ENCODE measurements at regions not wholly inside any gene's neighbourhood (a gene's known extent, or its start where the extent isn't known, plus 50 kb on each side); places are given as distances from the start of the nearest gene placed in this dataset.

- TF ChIP-seq SPI1 (IDR thresholded peaks at IDR 0.05; ENCODE audit: low read depth, low read length) (no peak), TAF1 (IDR thresholded peaks at IDR 0.05; ENCODE audit: low read depth, low read length) (no peak), POLR2A (IDR thresholded peaks at IDR 0.05; ENCODE audit: low read depth, low read length) (no peak), POU2F2 (IDR thresholded peaks at IDR 0.05; ENCODE audit: low read depth, low read length) (no peak), POLR2AphosphoS5 (IDR thresholded peaks at IDR 0.05; ENCODE audit: low read depth, low read length) (no peak), PAX5 (IDR thresholded peaks at IDR 0.05; ENCODE audit: insufficient read depth, low read length, severe bottlenecking) (no peak)
- FAIRE-seq: no peak
- DNase-seq (ENCODE audit: insufficient read length, low spot score): no peak
Observed at GRCh38 chr6:122130518-122130917, 268.9 kb upstream of the HSF2 start.

GRCh38 chr6:122136386-122136785 lies 263.1 kb upstream of the HSF2 start:
- TF ChIP-seq PAX5 (IDR thresholded peaks at IDR 0.05; ENCODE audit: insufficient read depth, low read length, severe bottlenecking) (no peak), POU2F2 (IDR thresholded peaks at IDR 0.05; ENCODE audit: low read depth, low read length) (no peak), TAF1 (IDR thresholded peaks at IDR 0.05; ENCODE audit: low read depth, low read length) (no peak), POLR2A (IDR thresholded peaks at IDR 0.05; ENCODE audit: low read depth, low read length) (no peak), POLR2AphosphoS5 (IDR thresholded peaks at IDR 0.05; ENCODE audit: low read depth, low read length) (no peak)
- DNase-seq (ENCODE audit: insufficient read length, low spot score): no peak
- FAIRE-seq: no peak

GRCh38 chr6:122140031-122140430 lies 259.4 kb upstream of the HSF2 start:
- TF ChIP-seq POLR2AphosphoS5 (IDR thresholded peaks at IDR 0.05; ENCODE audit: low read depth, low read length): no peak
- TF ChIP-seq TAF1 (IDR thresholded peaks at IDR 0.05; ENCODE audit: low read depth, low read length): no peak
- TF ChIP-seq SPI1 (IDR thresholded peaks at IDR 0.05; ENCODE audit: low read depth, low read length): no peak
- no peak for TF ChIP-seq PAX5 (IDR thresholded peaks at IDR 0.05; ENCODE audit: insufficient read depth, low read length, severe bottlenecking)
- TF ChIP-seq POU2F2 (IDR thresholded peaks at IDR 0.05; ENCODE audit: low read depth, low read length): no peak
- no peak for TF ChIP-seq POLR2A (IDR thresholded peaks at IDR 0.05; ENCODE audit: low read depth, low read length)
- DNase-seq (ENCODE audit: insufficient read length, low spot score): no peak
- no peak for FAIRE-seq

- FAIRE-seq: no peak
- no peak for DNase-seq (ENCODE audit: insufficient read length, low spot score)
- TF ChIP-seq SPI1 (IDR thresholded peaks at IDR 0.05; ENCODE audit: low read depth, low read length) (no peak), PAX5 (IDR thresholded peaks at IDR 0.05; ENCODE audit: insufficient read depth, low read length, severe bottlenecking) (no peak), POU2F2 (IDR thresholded peaks at IDR 0.05; ENCODE audit: low read depth, low read length) (no peak), POLR2AphosphoS5 (IDR thresholded peaks at IDR 0.05; ENCODE audit: low read depth, low read length) (no peak), TAF1 (IDR thresholded peaks at IDR 0.05; ENCODE audit: low read depth, low read length) (no peak), POLR2A (IDR thresholded peaks at IDR 0.05; ENCODE audit: low read depth, low read length) (no peak)
Observed at GRCh38 chr6:122141246-122141645, 258.2 kb upstream of the HSF2 start.

- no peak for FAIRE-seq
- TF ChIP-seq POLR2AphosphoS5 (IDR thresholded peaks at IDR 0.05; ENCODE audit: low read depth, low read length) (no peak), TAF1 (IDR thresholded peaks at IDR 0.05; ENCODE audit: low read depth, low read length) (no peak), POU2F2 (IDR thresholded peaks at IDR 0.05; ENCODE audit: low read depth, low read length) (no peak)
- no peak for DNase-seq (ENCODE audit: insufficient read length, low spot score)
Observed at GRCh38 chr6:122143813-122144601, 255.4 kb upstream of the HSF2 start.

GRCh38 chr6:122145246-122145645 lies 254.2 kb upstream of the HSF2 start:
- DNase-seq (ENCODE audit: insufficient read length, low spot score) (no peak), FAIRE-seq (no peak)
- TF ChIP-seq SPI1 (IDR thresholded peaks at IDR 0.05; ENCODE audit: low read depth, low read length): no peak
- no peak for TF ChIP-seq POLR2AphosphoS5 (IDR thresholded peaks at IDR 0.05; ENCODE audit: low read depth, low read length)

- TF ChIP-seq SPI1 (IDR thresholded peaks at IDR 0.05; ENCODE audit: low read depth, low read length) (no peak), POU2F2 (IDR thresholded peaks at IDR 0.05; ENCODE audit: low read depth, low read length) (no peak)
- DNase-seq (ENCODE audit: insufficient read length, low spot score): no peak
- FAIRE-seq: no peak
Observed at GRCh38 chr6:122145741-122146240, 253.7 kb upstream of the HSF2 start.

GRCh38 chr6:122147291-122147690 lies 252.2 kb upstream of the HSF2 start:
- FAIRE-seq: no peak
- no peak for DNase-seq (ENCODE audit: insufficient read length, low spot score)
- TF ChIP-seq POLR2AphosphoS5 (IDR thresholded peaks at IDR 0.05; ENCODE audit: low read depth, low read length) (no peak), SPI1 (IDR thresholded peaks at IDR 0.05; ENCODE audit: low read depth, low read length) (no peak), TAF1 (IDR thresholded peaks at IDR 0.05; ENCODE audit: low read depth, low read length) (no peak), PAX5 (IDR thresholded peaks at IDR 0.05; ENCODE audit: insufficient read depth, low read length, severe bottlenecking) (no peak), POU2F2 (IDR thresholded peaks at IDR 0.05; ENCODE audit: low read depth, low read length) (no peak), POLR2A (IDR thresholded peaks at IDR 0.05; ENCODE audit: low read depth, low read length) (no peak)

GRCh38 chr6:122151066-122151465 lies 248.4 kb upstream of the HSF2 start:
- DNase-seq (ENCODE audit: insufficient read length, low spot score) (no peak), FAIRE-seq (no peak)
- TF ChIP-seq POU2F2 (IDR thresholded peaks at IDR 0.05; ENCODE audit: low read depth, low read length) (no peak), TAF1 (IDR thresholded peaks at IDR 0.05; ENCODE audit: low read depth, low read length) (no peak), SPI1 (IDR thresholded peaks at IDR 0.05; ENCODE audit: low read depth, low read length) (no peak), PAX5 (IDR thresholded peaks at IDR 0.05; ENCODE audit: insufficient read depth, low read length, severe bottlenecking) (no peak), POLR2A (IDR thresholded peaks at IDR 0.05; ENCODE audit: low read depth, low read length) (no peak), POLR2AphosphoS5 (IDR thresholded peaks at IDR 0.05; ENCODE audit: low read depth, low read length) (no peak)

GRCh38 chr6:122151763-122152162 lies 247.7 kb upstream of the HSF2 start:
- no peak for DNase-seq (ENCODE audit: insufficient read length, low spot score)
- FAIRE-seq: no peak
- no peak for TF ChIP-seq POLR2AphosphoS5 (IDR thresholded peaks at IDR 0.05; ENCODE audit: low read depth, low read length)
- TF ChIP-seq PAX5 (IDR thresholded peaks at IDR 0.05; ENCODE audit: insufficient read depth, low read length, severe bottlenecking): no peak
